ENCODE measurements at regions not wholly inside any gene's neighbourhood (a gene's known extent, or its start where the extent isn't known, plus 50 kb on each side); places are given as distances from the start of the nearest gene placed in this dataset.

GRCh38 chr18:38458698-38459097, 893.1 kb upstream of the CELF4 start:
- TF ChIP-seq, protein P1, sequence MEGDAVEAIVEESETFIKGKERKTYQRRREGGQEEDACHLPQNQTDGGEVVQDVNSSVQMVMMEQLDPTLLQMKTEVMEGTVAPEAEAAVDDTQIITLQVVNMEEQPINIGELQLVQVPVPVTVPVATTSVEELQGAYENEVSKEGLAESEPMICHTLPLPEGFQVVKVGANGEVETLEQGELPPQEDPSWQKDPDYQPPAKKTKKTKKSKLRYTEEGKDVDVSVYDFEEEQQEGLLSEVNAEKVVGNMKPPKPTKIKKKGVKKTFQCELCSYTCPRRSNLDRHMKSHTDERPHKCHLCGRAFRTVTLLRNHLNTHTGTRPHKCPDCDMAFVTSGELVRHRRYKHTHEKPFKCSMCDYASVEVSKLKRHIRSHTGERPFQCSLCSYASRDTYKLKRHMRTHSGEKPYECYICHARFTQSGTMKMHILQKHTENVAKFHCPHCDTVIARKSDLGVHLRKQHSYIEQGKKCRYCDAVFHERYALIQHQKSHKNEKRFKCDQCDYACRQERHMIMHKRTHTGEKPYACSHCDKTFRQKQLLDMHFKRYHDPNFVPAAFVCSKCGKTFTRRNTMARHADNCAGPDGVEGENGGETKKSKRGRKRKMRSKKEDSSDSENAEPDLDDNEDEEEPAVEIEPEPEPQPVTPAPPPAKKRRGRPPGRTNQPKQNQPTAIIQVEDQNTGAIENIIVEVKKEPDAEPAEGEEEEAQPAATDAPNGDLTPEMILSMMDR (conservative IDR thresholded peaks at IDR 0.05 in 1 of 2, IDR thresholded peaks at IDR 0.05 in 1 of 2; ENCODE audit: extremely low read depth in 1 of 2, insufficient read depth in 1 of 2, low read depth in 1 of 2, low read length in 2 of 2): no peak
- no peak for TF ChIP-seq EZH2 (IDR thresholded peaks at IDR 0.05; ENCODE audit: borderline replicate concordance, low read length)
